HCT116 (cell line): ENCODE measurements at regions not wholly inside any gene's neighbourhood (a gene's known extent, or its start where the extent isn't known, plus 50 kb on each side); places are given as distances from the start of the nearest gene placed in this dataset.

ENCODE experiments used
- ATAC-seq: fragments of 200-7000 bp; cut with Tn5 transposase; 2 replicates; pipeline ENCODE4 v1.9.1; 2020; ENCODE audit warnings: mild to moderate bottlenecking, moderate library complexity
- BruUV-seq: library from RNA; stranded (reverse); fragments of 400-500 nt; replicated peaks from 2 replicates; lab custom pipeline; 2021; lab: Mats Ljungman, UMichigan
- CTCF ChIA-PET: fragments of 300-600 bp; sonication (Branson Sonifier 250); formaldehyde crosslinking; loops from one replicate; lab custom pipeline; 2021; ENCODE audit warnings: antibody characterized with exemption; lab: Charles Lee
- POLR2A ChIA-PET: fragments of 300-600, 350-600 bp; sonication (Branson Sonifier 250); formaldehyde crosslinking; loops from one replicate; lab custom pipeline; 2021; ENCODE audit warnings: antibody characterized with exemption; lab: Charles Lee
- RAD21 ChIA-PET, 2 experiments: fragments of 300-600 bp; sonication (Branson Sonifier 250); formaldehyde crosslinking; loops; one replicate each; lab custom pipeline; 2023; ENCODE audit warnings: low total read pairs in 2 of 2; ENCODE audit not compliant: uncharacterized antibody in 2 of 2, unreplicated experiment in 2 of 2, low non-redundant PET in 1 of 2; lab: Charles Lee
- DNase-seq: peaks from one replicate; pipeline ENCODE4 v3.0.0-alpha.2; 2010; ENCODE audit warnings: low read depth, low spot score
- H2AFZ ChIP-seq: fragments of 200-600 bp; shearing (Covaris generic), sonication (generic); 2 replicates; pipeline ENCODE4 v1.6.1; 2017; ENCODE audit warnings: low read depth, mixed run types, mixed read lengths, antibody characterized with exemption, low read length; ENCODE audit not compliant: poor library complexity, severe bottlenecking
- H3K27ac ChIP-seq: 2 replicates; pipeline ENCODE4 v1.5.1; 2012; ENCODE audit warnings: low read depth, low read length
- H3K27me3 ChIP-seq: fragments of 200-600 bp; sonication (generic); 2 replicates; pipeline ENCODE4 v1.6.1; 2016; ENCODE audit warnings: mixed run types, low read length, mixed read lengths; ENCODE audit not compliant: insufficient read depth
- H3K36me3 ChIP-seq, 2 experiments: fragments of 200-500 bp in 1 of 2; fragments of 200-600 bp in 1 of 2; sonication (Bioruptor generic) in 1 of 2; sonication (generic) in 1 of 2; 2 replicates each; pipeline versions ENCODE4 v1.5.1 to v1.6.1; 2014 to 2016; ENCODE audit warnings: low read length in 2 of 2, inconsistent platforms in 1 of 2, mixed read lengths in 1 of 2, mixed run types in 1 of 2; ENCODE audit not compliant: insufficient read depth in 2 of 2, control insufficient read depth in 1 of 2
- H3K4me1 ChIP-seq, 2 experiments: fragments of 200-600 bp in 1 of 2; sonication (generic) in 1 of 2; 2 replicates each; pipeline versions ENCODE4 v1.5.1 to v1.6.1; 2012 to 2017; ENCODE audit warnings: low read length in 2 of 2, inconsistent platforms in 1 of 2, mild to moderate bottlenecking in 1 of 2, mixed read lengths in 1 of 2, mixed run types in 1 of 2, moderate library complexity in 1 of 2; ENCODE audit not compliant: insufficient read depth in 2 of 2, control insufficient read depth in 1 of 2
- H3K4me2 ChIP-seq: fragments of 200-600 bp; sonication (generic); 2 replicates; pipeline ENCODE4 v1.6.1; 2017; ENCODE audit warnings: mixed run types, low read length, mixed read lengths
- H3K4me3 ChIP-seq, 2 experiments: fragments of 200-600 bp in 1 of 2; sonication (generic) in 1 of 2; replicated peaks in 1 of 2; 2 replicates each; pipeline ENCODE4 v1.5.1; 2011 to 2016; ENCODE audit warnings: low read length in 2 of 2, control low read depth in 1 of 2, low read depth in 1 of 2, mild to moderate bottlenecking in 1 of 2, mixed read lengths in 1 of 2, mixed run types in 1 of 2
- H3K79me2 ChIP-seq: fragments of 200-600 bp; sonication (generic); 2 replicates; pipeline ENCODE4 v1.6.1; 2017; ENCODE audit warnings: mild to moderate bottlenecking, mixed run types, low read length, moderate library complexity, mixed read lengths; ENCODE audit not compliant: insufficient read depth
- H3K9ac ChIP-seq: fragments of 200-600 bp; sonication (generic); 2 replicates; pipeline ENCODE4 v1.6.1; 2016; ENCODE audit warnings: low read length, mixed read lengths
- H3K9me2 ChIP-seq: fragments of 200-600 bp; sonication (generic), shearing (Covaris generic); 2 replicates; pipeline ENCODE4 v1.6.1; 2017; ENCODE audit warnings: mixed run types, mild to moderate bottlenecking, moderate library complexity; ENCODE audit not compliant: insufficient read depth
- H3K9me3 ChIP-seq, 2 experiments: fragments of 200-500 bp in 1 of 2; fragments of 200-600 bp in 1 of 2; sonication (Bioruptor generic) in 1 of 2; sonication (generic) in 1 of 2; 2 replicates each; pipeline ENCODE4 v1.6.1; 2014 to 2017; ENCODE audit warnings: low read length in 2 of 2, mixed read lengths in 2 of 2, inconsistent platforms in 1 of 2, low read depth in 1 of 2, mild to moderate bottlenecking in 1 of 2, mixed run types in 1 of 2, moderate library complexity in 1 of 2; ENCODE audit not compliant: control insufficient read depth in 1 of 2, insufficient read depth in 1 of 2
- H4K20me1 ChIP-seq: fragments of 200-600 bp; sonication (generic), shearing (Covaris generic); 2 replicates; pipeline ENCODE4 v1.6.1; 2017; ENCODE audit warnings: mixed run types, mild to moderate bottlenecking, moderate library complexity; ENCODE audit not compliant: insufficient read depth
- ATF3 ChIP-seq: IDR thresholded peaks from 2 replicates; pipeline ENCODE4 v1.6.1; 2012
- CBX3 ChIP-seq: IDR thresholded peaks from 2 replicates; pipeline ENCODE4 v1.6.1; 2012; ENCODE audit warnings: low read depth
- CEBPB ChIP-seq: IDR thresholded peaks from 2 replicates; pipeline ENCODE4 v1.6.1; 2012; ENCODE audit warnings: low read depth
- CTCF ChIP-seq, 3 experiments: fragments of 200-600 bp in 1 of 3; sonication (generic) in 1 of 3; IDR thresholded peaks in 2 of 3; conservative IDR thresholded peaks in 1 of 3; 2 replicates each; pipeline ENCODE4 v1.5.1; 2012 to 2017; ENCODE audit warnings: low read depth in 2 of 3, low read length in 2 of 3, antibody characterized with exemption in 1 of 3, borderline replicate concordance in 1 of 3, control low read depth in 1 of 3, mild to moderate bottlenecking in 1 of 3, mixed read lengths in 1 of 3, mixed run types in 1 of 3, moderate library complexity in 1 of 3; ENCODE audit not compliant: insufficient read depth in 1 of 3
- EGR1 ChIP-seq: IDR thresholded peaks from 2 replicates; pipeline ENCODE4 v1.6.1; 2012; ENCODE audit warnings: low read depth
- ELF1 ChIP-seq: IDR thresholded peaks from 2 replicates; pipeline ENCODE4 v1.6.1; 2012; ENCODE audit warnings: low read depth, borderline replicate concordance
- EZH2 ChIP-seq: fragments of 200-600 bp; sonication (generic); IDR thresholded peaks from 2 replicates; pipeline ENCODE4 v1.6.1; 2017; ENCODE audit warnings: antibody characterized with exemption, mixed run types
- EZH2phosphoT487 ChIP-seq: fragments of 200-600 bp; IDR thresholded peaks from 2 replicates; pipeline ENCODE4 v1.6.1; 2018; ENCODE audit warnings: antibody characterized with exemption, borderline replicate concordance
- FOSL1 ChIP-seq: IDR thresholded peaks from 2 replicates; pipeline ENCODE4 v1.6.1; 2012; ENCODE audit warnings: low read depth
- MAX ChIP-seq: IDR thresholded peaks from 2 replicates; pipeline ENCODE4 v1.6.1; 2012
- POLR2A ChIP-seq: IDR thresholded peaks from 2 replicates; pipeline ENCODE4 v1.7.0; 2011; ENCODE audit warnings: borderline replicate concordance; ENCODE audit not compliant: insufficient read depth, insufficient read length; ENCODE audit errors: extremely low read depth
- POLR2AphosphoS5 ChIP-seq: IDR thresholded peaks from 2 replicates; pipeline ENCODE4 v1.6.1; 2011; ENCODE audit warnings: mild to moderate bottlenecking, low read depth, low read length, moderate library complexity
- RAD21 ChIP-seq: IDR thresholded peaks from 2 replicates; pipeline ENCODE4 v1.6.1; 2012; ENCODE audit warnings: low read depth, mild to moderate bottlenecking
- SIN3A ChIP-seq: IDR thresholded peaks from 2 replicates; pipeline ENCODE4 v1.6.1; 2012; ENCODE audit warnings: low read depth
- SP1 ChIP-seq: IDR thresholded peaks from 2 replicates; pipeline ENCODE4 v1.6.1; 2012; ENCODE audit warnings: low read depth
- SRF ChIP-seq: IDR thresholded peaks from 2 replicates; pipeline ENCODE4 v1.6.1; 2012; ENCODE audit warnings: low read depth
- TCF7L2 ChIP-seq: IDR thresholded peaks from 2 replicates; pipeline ENCODE4 v1.7.0; 2011; ENCODE audit warnings: borderline replicate concordance, inconsistent platforms; ENCODE audit not compliant: insufficient read depth, insufficient read length; ENCODE audit errors: extremely low read depth
- YY1 ChIP-seq: IDR thresholded peaks from 2 replicates; pipeline ENCODE4 v1.6.1; 2011; ENCODE audit warnings: low read length, low read depth, moderate library complexity, mild to moderate bottlenecking; ENCODE audit not compliant: insufficient replicate concordance; ENCODE audit errors: extremely low read depth
- ZBTB33 ChIP-seq: IDR thresholded peaks from 2 replicates; pipeline ENCODE4 v1.6.1; 2011; ENCODE audit warnings: mild to moderate bottlenecking, low read length, moderate library complexity; ENCODE audit not compliant: insufficient replicate concordance; ENCODE audit errors: extremely low read depth
- ZFX ChIP-seq: fragments of 450-650 bp; IDR thresholded peaks from 2 replicates; pipeline ENCODE4 v1.6.1; 2017
- ZNF274 ChIP-seq: fragments of 200-500 bp; sonication (Bioruptor generic); IDR thresholded peaks from 2 replicates; pipeline ENCODE4 v1.6.1; 2014; ENCODE audit warnings: mild to moderate bottlenecking, low read depth, low read length, inconsistent platforms
- intact Hi-C: fragments of 100-400 bp; cut with micrococcal nuclease; formaldehyde crosslinking; loops from 2 replicates; pipeline ENCODE4 v1.10.0; 2022

- TF ChIP-seq POLR2A = no peak
Measured at GRCh38 chr4:154125340-154125739, 336.5 kb upstream of the SFRP2 start (continued).

GRCh38 chr4:154124539-154125255 lies 335.8 kb upstream of the SFRP2 start:
- Histone ChIP-seq H3K4me2 (peak overlapping the region; percentile 60), H3K4me3 (no peak overlapping the region), H3K9me3 (no peaks in the 10 kb centered on the region), H3K27ac (no peak overlapping the region), H2AFZ (peak overlapping the region; percentile 29), H3K79me2 (no peaks in the 10 kb centered on the region), H3K9ac (no peak overlapping the region), H3K9me2 (no peaks in the 10 kb centered on the region), H4K20me1 (no peaks in the 10 kb centered on the region), H3K36me3 (no peaks in the 10 kb centered on the region), H3K27me3 (no peaks in the 10 kb centered on the region), H3K4me1 (peaks cover 0 to 26% of the 10 kb centered on the region in 2 experiments; a peak in 2 of 4 replicates)
- intact Hi-C loops = no loop called here
- ATAC-seq (peak; percentile 83), DNase-seq (peak; percentile 65)
- BruUV-seq = no TSS peak
- POLR2A ChIA-PET = no interaction called here
- RAD21 ChIA-PET = no interaction called here
- CTCF ChIA-PET = no interaction called here
- TF ChIP-seq TCF7L2 (no peak), POLR2AphosphoS5 (no peak), CEBPB (peak; percentile 30; the same call in 1 of the 2 replicates), ZFX (no peak), MAX (no peak), FOSL1 (peak; percentile 92), YY1 (peak; percentile 14), ZNF274 (no peak), CBX3 (0 out of 2 replicates have a peak, but pooled peaks have one; percentile 42), EGR1 (no peak), SIN3A (no peak), SRF (no peak), EZH2phosphoT487 (no peak), ATF3 (no peak), SP1 (peak; percentile 54), CTCF (IDR thresholded peaks at IDR 0.05 in 2 of 3, conservative IDR thresholded peaks at IDR 0.05 in 1 of 3; ENCODE audit: borderline replicate concordance in 1 of 3, insufficient read depth in 1 of 3, low read depth in 2 of 3, low read length in 2 of 3) (no peak), ZBTB33 (no peak), RAD21 (no peak), EZH2 (no peak), ELF1 (no peak)
